Activated T-cell treated with anti-CD3 and anti-CD28 coated beads for 24 hours (primary cell): ENCODE measurements at regions not wholly inside any gene's neighbourhood (a gene's known extent, or its start where the extent isn't known, plus 50 kb on each side); places are given as distances from the start of the nearest gene placed in this dataset.

Experiments used
- DNase-seq: peaks from one replicate; pipeline ENCODE4 v3.0.0-alpha.2; 2020; ENCODE audit warnings: low read depth

DNA sequence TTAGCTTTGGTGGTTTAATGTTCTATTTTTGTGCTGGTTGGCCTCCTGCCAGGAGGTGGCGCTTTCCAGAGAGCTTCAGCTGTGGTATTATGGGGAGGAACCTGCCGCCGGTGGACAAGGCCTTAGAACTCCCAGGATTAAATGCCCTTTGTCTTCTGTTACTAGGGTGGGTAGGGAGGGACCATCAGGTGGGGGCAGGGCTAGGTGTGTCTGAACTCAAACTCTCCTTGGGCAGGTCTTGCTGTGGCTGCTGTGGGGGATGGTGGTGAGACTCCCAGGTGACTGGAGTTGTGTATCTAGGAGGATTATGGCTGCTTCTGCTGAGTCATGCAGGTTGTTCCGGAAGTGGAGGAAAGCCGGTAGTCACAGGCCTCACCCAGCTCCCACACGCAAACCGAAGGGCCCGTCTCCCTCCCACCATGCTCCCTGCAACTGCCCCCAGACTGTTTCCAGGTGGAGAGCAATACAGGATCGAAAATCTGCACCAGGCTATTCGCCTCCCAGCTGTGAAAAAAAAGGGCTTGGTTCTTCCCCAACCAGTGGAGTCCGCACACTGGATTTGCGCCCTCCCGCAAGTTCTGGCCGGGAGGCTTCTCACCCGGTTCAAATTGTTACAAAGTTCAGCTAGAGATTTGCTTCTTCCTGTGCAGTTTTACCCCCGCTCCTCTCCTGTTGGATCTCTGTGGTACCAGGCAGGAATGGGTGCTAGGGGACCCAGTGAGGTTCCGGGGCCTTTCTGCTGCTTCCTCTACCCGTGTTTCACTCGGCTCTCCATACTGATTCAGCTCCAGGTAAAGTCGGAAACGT, 220.5 kb downstream of the CENPF start:
- no peak for DNase-seq

DNA sequence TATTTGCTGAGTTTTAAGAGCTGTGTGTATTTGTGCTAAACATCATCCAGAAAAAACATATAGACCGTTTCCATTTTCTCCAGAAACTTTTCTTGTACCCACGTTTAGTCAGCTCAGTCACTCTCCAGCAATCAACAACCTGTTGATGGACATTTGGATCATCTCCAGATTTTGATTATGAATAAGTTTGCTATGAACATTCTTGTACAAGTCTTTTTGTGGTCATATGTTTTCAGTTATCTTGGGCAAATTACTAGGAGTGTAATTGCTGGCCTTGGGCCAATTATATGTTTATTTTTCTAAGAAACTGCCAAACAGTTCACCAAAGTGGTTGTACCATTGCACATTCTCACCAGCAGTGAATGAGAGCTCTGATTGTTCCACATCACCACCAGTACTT, 221.8 kb downstream of the CENPF start:
- no peak for DNase-seq

DNA sequence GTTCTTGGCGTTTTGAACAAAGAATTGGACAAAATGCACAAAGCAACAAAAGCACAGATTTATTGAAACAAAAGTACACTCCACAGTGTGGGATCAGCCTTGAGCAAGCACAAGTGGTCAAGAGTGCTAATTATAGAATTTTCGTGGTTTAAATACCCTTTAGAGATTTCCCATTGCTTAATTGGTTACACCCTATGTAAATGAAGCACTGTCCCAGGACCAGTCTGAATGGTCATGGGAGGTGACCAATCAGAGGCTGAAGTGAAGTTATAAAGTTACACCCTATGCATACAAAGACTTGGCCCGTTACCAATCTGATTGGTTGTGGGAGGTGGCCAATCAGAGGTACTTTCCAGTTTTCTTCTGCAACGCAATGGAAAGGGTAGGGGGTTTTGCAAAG, 223.6 kb downstream of the CENPF start:
- DNase-seq, result no peak

GRCh38 chr1:214827883-214828282, 224.9 kb downstream of the CENPF start:
- no peak for DNase-seq

- DNase-seq, result no peak
Measured at GRCh38 chr1:214830941-214831340, 227.9 kb downstream of the CENPF start.

DNA sequence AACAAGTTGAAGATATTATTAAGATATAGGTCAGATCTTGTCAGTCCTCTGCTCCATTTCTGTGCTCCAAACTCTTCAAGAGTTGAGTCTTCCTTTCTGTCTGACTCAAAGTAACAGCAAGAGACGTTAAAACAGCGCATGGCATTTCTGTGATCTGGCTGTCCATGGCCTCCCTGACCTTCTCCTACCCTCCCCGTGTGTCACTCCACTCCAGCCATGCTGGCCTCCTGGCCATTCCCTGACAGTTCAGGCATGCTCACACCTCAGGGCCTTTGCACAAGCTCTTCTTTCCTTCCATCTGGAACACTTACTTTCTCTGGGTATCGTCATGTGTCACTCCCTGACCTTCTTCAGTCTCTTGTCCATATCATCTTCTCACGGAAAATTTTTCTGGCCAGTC, 229.0 kb downstream of the CENPF start:
- no peak for DNase-seq

DNA sequence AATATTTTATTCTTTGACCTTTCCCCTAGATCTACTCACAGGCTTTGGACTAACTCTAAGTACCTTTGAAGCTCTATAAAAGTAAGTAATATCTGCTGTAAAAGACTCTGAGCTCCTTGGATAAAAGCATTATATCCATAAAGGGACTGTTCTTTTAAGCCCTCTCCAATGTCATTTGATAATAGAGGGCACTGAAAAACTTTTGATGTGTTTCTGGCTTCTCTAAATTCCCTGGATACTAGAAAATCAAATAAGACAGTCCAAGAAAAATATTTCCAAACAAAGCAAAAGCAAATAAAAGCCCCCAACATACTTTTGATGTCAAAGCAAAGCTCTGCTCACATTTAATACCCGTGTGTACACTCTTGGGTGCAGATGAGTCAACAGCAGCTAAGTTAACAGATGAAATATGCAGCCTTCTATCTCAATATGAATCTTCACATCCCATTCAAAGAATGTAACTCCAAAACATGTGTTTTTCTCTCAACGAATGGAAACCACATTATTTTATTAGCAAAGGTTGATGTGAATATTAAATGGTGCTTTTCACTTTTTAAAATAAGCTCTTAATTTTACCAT, 230.3 kb downstream of the CENPF start:
- DNase-seq, result no peak

DNA sequence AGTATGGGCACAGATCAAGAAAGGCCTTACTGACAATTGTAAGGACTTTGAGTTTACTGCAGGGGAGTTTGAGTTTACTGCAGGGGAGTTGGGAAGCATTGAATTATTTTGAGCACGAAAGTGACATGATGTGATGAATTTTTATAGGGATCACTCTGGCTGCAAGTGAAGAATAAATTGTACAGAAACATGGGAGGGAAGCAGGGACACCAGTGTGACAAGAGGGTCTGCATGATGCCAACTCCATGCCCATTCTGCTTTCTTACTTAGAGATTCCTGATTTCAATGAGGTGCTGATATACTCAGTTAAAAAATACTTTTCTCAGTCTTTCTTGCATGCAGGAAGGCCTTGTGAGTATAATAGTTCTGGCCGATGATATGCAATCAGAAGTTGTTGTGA, 234.4 kb downstream of the CENPF start:
- DNase-seq, result no peak

- DNase-seq, result no peak
Measured at GRCh38 chr1:214838351-214838750, 235.4 kb downstream of the CENPF start.

GRCh38 chr1:214840356-214840755, 237.4 kb downstream of the CENPF start:
- DNase-seq, result no peak

GRCh38 chr1:214842856-214843255, 239.7 kb upstream of the KCNK2 start:
- no peak for DNase-seq

DNA sequence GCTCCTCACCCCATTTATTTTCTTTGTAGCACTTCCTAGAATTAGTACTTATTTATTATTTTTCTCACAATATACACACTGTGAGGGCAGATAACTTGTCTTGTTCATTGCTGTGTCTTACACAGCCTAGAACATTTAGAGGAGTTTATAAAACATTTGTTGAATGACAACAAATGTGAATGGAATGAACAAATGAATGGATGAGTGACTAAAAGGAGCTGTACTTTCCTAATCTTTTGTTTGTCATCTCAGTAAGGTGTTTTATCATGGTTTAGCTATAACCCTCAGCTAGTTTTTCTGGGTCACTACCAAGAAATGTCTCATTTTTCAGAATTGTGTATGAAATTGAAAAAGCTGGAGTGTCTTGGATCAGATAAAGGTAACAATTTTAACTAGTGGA, 239.3 kb upstream of the KCNK2 start:
- no peak for DNase-seq

GRCh38 chr1:214844319-214844718, 238.2 kb upstream of the KCNK2 start:
- no peak for DNase-seq

- no peak for DNase-seq
Measured at GRCh38 chr1:214846276-214846675, 236.3 kb upstream of the KCNK2 start.

DNA sequence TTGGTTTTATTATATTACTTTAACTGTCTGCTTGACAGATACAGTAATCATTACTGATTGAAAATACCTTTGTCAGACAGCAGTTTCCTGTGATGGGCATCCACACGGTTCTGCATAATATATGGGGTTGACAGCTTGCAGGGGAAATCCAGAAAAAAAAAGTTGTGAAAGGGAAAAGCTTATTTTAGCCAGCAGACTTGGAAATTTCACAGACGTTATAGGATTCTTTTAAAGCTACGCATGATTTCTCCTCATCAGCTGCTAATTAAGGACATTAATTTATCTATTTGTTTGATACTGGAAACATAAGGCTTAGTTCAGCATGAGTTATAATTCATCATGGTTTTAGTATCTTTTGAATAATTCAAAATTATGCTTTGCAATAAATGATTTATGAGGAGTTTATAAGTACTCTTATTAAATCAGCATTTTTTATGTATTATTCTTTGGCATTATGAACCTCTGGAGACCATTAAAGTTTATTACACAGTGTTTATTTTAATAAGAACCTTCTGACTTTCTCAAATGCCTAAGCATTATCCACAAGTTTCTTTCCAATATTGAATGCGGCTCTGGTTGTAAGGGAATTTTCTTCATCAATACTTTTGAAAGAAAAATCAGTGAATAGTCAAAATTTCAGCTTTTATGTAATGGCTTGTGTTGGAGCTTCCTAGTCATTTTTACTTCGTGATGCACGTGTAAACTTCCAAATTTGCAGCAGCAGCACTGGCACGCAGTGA, 235.3 kb upstream of the KCNK2 start:
- no peak for DNase-seq

- no peak for DNase-seq
Measured at GRCh38 chr1:214848101-214848500, 234.4 kb upstream of the KCNK2 start.

DNA sequence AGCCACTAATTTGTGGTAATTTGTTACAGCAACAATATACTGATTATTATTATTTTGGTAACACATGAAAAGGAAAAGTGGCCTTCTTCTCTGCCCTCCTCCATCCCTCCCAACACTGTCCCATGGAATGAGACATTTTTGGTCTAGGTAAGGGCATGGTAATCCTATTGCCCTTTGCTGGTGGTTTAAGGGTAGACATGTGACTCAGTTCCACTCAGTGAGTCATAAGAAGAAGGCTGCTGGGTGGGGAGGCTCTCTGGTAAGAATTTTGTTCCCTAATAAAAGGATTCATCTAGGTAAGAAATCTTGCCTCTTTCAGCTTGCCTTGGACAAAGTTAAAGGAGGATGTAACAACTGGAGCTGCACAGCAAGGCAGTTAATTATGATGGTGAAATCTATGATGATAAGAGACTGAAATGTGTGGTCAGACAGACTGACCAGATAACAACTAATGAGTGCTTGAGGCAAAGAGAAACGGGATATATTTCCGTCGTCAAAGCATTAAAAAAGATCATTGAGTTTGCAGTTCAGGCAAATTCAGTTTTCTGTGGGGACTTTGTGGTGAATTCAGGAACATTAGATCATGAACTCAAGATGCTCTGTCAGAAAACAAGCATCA, 232.0 kb upstream of the KCNK2 start:
- DNase-seq, result no peak

DNA sequence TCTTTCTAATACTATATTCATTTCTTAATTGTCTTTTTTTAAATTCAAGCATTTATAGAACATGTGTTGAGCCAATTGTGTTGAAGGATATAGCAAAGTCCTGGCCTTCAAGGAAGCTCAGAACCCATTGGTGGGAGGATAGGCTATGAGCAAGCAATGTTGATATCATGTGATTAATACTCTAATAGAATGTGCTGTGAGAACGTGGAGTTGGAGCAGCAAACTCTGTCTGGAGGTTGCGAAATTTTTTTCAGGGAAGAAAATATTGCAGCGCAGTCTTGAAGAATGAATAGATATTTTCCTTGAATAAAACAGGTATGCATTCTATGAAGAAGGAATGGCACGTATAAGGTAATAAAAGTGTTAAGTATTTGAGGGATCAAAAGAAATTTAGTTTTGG, 229.2 kb upstream of the KCNK2 start:
- DNase-seq, result no peak

DNA sequence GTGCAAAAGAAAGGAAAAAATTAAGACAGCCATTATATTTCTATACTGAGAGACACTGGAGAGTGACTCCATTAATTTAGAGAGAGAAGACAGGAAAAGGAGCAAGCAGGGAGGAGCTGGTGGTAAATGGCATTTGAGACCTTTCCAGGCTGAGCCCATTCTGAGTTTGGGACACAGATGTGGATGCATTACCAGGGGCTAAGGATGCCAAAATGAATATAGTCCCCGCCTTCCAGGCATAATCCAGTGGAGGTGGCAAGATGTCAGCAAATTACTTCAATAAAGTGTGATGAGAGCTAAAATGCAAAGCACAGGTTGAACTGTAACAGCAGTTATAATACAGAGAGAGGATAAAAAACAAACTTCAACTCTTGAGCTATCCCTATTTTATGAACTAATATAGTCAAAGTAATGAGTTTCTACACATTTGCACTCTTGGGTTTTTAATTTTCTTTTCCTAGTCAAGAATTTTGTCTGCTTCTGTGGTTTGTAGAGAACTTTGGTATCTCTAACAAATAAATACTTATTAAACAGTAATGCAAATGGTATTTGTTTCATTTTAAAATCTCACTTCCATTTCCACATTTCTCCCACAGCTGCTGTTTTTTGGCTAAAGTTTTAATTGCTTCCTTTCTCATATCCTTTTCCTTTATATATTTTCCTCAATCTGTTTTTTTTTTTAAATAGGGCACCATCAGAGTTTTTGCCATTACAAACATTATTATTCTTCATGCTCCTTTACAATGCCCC, 228.2 kb upstream of the KCNK2 start:
- no peak for DNase-seq

- no peak for DNase-seq
Measured at GRCh38 chr1:214856843-214857242, 225.7 kb upstream of the KCNK2 start.

DNA sequence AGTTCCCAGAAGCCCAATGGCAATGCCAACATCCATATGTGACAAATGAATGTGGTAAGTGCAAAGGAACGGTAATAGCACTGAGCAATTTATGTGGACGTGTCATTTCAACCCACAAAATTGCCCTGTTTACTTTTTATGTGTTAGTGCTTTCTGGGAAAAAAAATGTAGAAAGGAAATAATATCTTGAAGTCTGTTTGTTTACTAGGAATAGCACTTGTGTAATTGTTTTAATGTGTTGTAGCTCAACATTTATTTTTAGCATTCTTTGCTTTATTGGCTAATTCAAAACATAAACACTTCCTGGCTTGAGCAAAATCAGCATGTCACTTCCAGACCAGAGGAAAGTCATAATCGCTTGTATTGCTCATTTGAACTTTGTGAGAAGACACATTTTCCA, 224.8 kb upstream of the KCNK2 start:
- no peak for DNase-seq

DNA sequence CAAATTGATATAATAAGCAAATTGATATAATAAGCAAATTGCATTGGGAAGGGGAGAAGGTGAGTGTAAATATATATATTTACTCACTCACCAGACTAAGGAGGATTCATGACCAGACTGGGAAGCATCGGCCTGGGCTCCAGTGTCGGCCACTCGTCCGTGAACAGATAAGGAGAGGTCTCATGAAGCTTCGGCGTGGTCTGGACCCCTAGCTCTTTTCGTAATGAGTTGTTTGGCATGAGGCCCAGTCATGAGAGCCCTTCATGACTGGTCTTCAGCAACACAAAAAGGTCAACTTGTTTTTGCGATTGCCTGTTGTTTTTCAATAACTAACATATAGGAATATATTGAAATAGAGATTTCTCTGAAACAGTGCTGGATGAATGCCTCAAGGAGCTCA, 222.9 kb upstream of the KCNK2 start:
- DNase-seq, result no peak
